CD4-positive, alpha-beta T cell treated with Interleukin-6 for 4 hours (primary cell): ENCODE measurements at regions not wholly inside any gene's neighbourhood (a gene's known extent, or its start where the extent isn't known, plus 50 kb on each side); places are given as distances from the start of the nearest gene placed in this dataset.

Source experiments
- DNase-seq: peaks from one replicate; pipeline ENCODE4 v3.0.0-alpha.2; 2020; ENCODE audit warnings: mixed read lengths

- no peak for DNase-seq
Observed at GRCh38 chr9:103649086-103649485, 445.0 kb upstream of the SMC2 start.

GRCh38 chr9:103658156-103658555, 436.0 kb upstream of the SMC2 start:
- DNase-seq = no peak

GRCh38 chr9:103660830-103661229, 433.3 kb upstream of the SMC2 start:
- DNase-seq = no peak

GRCh38 chr9:103661663-103662062, 432.4 kb upstream of the SMC2 start:
- no peak for DNase-seq

- no peak for DNase-seq
Observed at GRCh38 chr9:103669296-103669695, 424.8 kb upstream of the SMC2 start.

GRCh38 chr9:103674271-103674670, 419.8 kb upstream of the SMC2 start:
- no peak for DNase-seq

GRCh38 chr9:103680581-103680980, 413.5 kb upstream of the SMC2 start:
- DNase-seq = no peak

GRCh38 chr9:103681435-103681834, 412.7 kb upstream of the SMC2 start:
- DNase-seq = no peak

GRCh38 chr9:103700195-103700962, 393.7 kb upstream of the SMC2 start:
- DNase-seq = no peak

GRCh38 chr9:103702572-103702971, 391.5 kb upstream of the SMC2 start:
- no peak for DNase-seq

GRCh38 chr9:103707181-103707580, 386.9 kb upstream of the SMC2 start:
- no peak for DNase-seq

- no peak for DNase-seq
Observed at GRCh38 chr9:103709366-103709765, 384.7 kb upstream of the SMC2 start.

- DNase-seq = no peak
Observed at GRCh38 chr9:103713631-103714030, 380.5 kb upstream of the SMC2 start.

- no peak for DNase-seq
Observed at GRCh38 chr9:103714992-103715391, 379.1 kb upstream of the SMC2 start.

- DNase-seq = no peak
Observed at GRCh38 chr9:103721056-103721455, 373.1 kb upstream of the SMC2 start.

- no peak for DNase-seq
Observed at GRCh38 chr9:103730866-103731265, 363.2 kb upstream of the SMC2 start.

GRCh38 chr9:103731541-103731940, 362.6 kb upstream of the SMC2 start:
- DNase-seq = no peak

- no peak for DNase-seq
Observed at GRCh38 chr9:103734471-103734870, 359.6 kb upstream of the SMC2 start.

GRCh38 chr9:103755441-103755840, 338.7 kb upstream of the SMC2 start:
- no peak for DNase-seq

GRCh38 chr9:103755986-103756385, 338.1 kb upstream of the SMC2 start:
- DNase-seq = no peak

- DNase-seq = no peak
Observed at GRCh38 chr9:103757062-103757461, 337.0 kb upstream of the SMC2 start.

GRCh38 chr9:103761466-103761865, 332.6 kb upstream of the SMC2 start:
- DNase-seq = no peak

GRCh38 chr9:103789686-103790085, 304.4 kb upstream of the SMC2 start:
- DNase-seq = no peak

GRCh38 chr9:103798620-103799019, 295.5 kb upstream of the SMC2 start:
- no peak for DNase-seq

- no peak for DNase-seq
Observed at GRCh38 chr9:103799959-103800358, 294.1 kb upstream of the SMC2 start.
